GM12864 (cell line): ENCODE measurements at regions not wholly inside any gene's neighbourhood (a gene's known extent, or its start where the extent isn't known, plus 50 kb on each side); places are given as distances from the start of the nearest gene placed in this dataset.

Source experiments
- DNase-seq: peaks from one replicate; pipeline ENCODE4 v3.0.0-alpha.2; 2011; ENCODE audit warnings: low read depth
- H3K4me3 ChIP-seq: 2 replicates; pipeline ENCODE4 v1.5.1; 2011; ENCODE audit warnings: mild to moderate bottlenecking, low read depth, low read length, control low read depth
- CTCF ChIP-seq: IDR thresholded peaks from 2 replicates; pipeline ENCODE4 v1.5.1; 2011; ENCODE audit warnings: low read depth, mild to moderate bottlenecking, moderate library complexity, low read length, control low read depth, inconsistent platforms; ENCODE audit errors: missing control alignments

- no peak for DNase-seq
Measured at GRCh38 chr20:40503119-40503518, 185.9 kb downstream of the MAFB start.

GRCh38 chr20:40502576-40502975 lies 186.5 kb downstream of the MAFB start:
- no peak for DNase-seq
- H3K4me3 ChIP-seq = no peak overlapping the region

More at GRCh38 chr20:40503119-40503518, 185.9 kb downstream of the MAFB start:
- no peak overlapping the region for H3K4me3 ChIP-seq
- TF ChIP-seq CTCF = no peak

GRCh38 chr20:40499391-40499790 lies 189.6 kb downstream of the MAFB start:
- no peak for TF ChIP-seq CTCF
- no peak overlapping the region for H3K4me3 ChIP-seq
- no peak for DNase-seq

More at GRCh38 chr20:40502576-40502975, 186.5 kb downstream of the MAFB start:
- TF ChIP-seq CTCF = no peak

GRCh38 chr20:40497899-40498691 lies 190.9 kb downstream of the MAFB start:
- H3K4me3 ChIP-seq = no peak overlapping the region
- TF ChIP-seq CTCF = no peak
- DNase-seq = no peak

GRCh38 chr20:40495956-40496355 lies 193.1 kb downstream of the MAFB start:
- H3K4me3 ChIP-seq = no peak overlapping the region
- no peak for TF ChIP-seq CTCF
- DNase-seq = no peak

- no peak overlapping the region for H3K4me3 ChIP-seq
- no peak for DNase-seq
- TF ChIP-seq CTCF = no peak
Measured at GRCh38 chr20:40494248-40494647, 194.8 kb downstream of the MAFB start.

GRCh38 chr20:40493549-40493948 lies 195.5 kb downstream of the MAFB start:
- no peak for DNase-seq
- TF ChIP-seq CTCF = no peak

More at GRCh38 chr20:40493549-40493948, 195.5 kb downstream of the MAFB start:
- no peak overlapping the region for H3K4me3 ChIP-seq
